ENCODE measurements at regions not wholly inside any gene's neighbourhood (a gene's known extent, or its start where the extent isn't known, plus 50 kb on each side); places are given as distances from the start of the nearest gene placed in this dataset.

DNA sequence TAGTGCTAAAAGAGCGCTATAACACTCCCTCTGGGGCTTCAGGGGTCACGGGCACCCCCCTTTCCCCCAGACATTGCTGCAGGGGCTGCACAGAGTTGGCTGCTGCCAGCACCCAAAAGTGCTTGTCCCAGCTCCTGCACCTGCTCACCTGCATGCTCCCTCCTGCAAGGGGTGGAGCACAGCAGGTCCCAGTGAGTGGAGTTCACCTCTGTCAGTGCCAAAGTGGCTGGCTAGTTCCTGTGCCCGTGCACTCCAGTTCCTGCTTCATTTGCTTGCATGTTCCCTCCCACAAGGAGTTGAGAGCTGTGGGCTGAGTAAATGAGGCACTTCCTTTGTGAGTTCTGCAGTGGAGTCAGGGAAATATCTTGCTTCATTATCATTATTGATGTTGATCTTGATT lies 476.9 kb downstream of the SQOR start:
- Histone ChIP-seq H3K36me3 (ENCODE audit: control insufficient read depth, insufficient read depth, low read length, severe bottlenecking) (no peaks in the 10 kb centered on the region), H3K27me3 (replicated peaks; ENCODE audit: control insufficient read depth, insufficient read depth, low read length) (no peaks in the 10 kb centered on the region), H3K9me3 (ENCODE audit: control insufficient read depth, low read length) (peaks cover 3% of the 10 kb centered on the region), H3K4me1 (ENCODE audit: control insufficient read depth, insufficient read depth, low read length) (no peaks in the 10 kb centered on the region), H3K4me3 (ENCODE audit: low read length) (no peak overlapping the region), H3K9ac (ENCODE audit: low read length) (no peak overlapping the region)
- DNase-seq (ENCODE audit: low read depth): no peak

DNA sequence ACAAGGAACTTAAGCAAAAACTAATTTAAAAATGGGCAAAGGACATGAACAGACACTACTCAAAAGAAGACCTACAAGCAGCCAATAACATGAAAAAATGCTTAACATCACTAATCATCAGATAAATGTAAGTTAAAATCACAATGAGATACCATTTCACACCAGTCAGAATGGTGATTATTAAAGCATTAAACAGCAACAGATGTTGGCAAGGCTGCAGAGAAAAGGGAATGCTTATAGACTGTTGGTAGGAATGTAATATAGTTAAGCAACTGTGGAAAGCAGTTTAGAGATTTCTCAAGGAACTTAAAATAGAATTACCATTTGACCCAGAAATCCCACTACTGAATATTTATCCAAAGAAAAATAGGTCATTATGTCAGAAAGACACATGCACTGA lies 482.2 kb downstream of the SQOR start:
- Histone ChIP-seq H3K27me3 (replicated peaks; ENCODE audit: control insufficient read depth, insufficient read depth, low read length) (no peaks in the 10 kb centered on the region), H3K36me3 (ENCODE audit: control insufficient read depth, insufficient read depth, low read length, severe bottlenecking) (no peaks in the 10 kb centered on the region), H3K9ac (ENCODE audit: low read length) (no peak overlapping the region), H3K4me3 (ENCODE audit: low read length) (no peak overlapping the region), H3K4me1 (ENCODE audit: control insufficient read depth, insufficient read depth, low read length) (no peaks in the 10 kb centered on the region), H3K9me3 (ENCODE audit: control insufficient read depth, low read length) (peaks cover 3% of the 10 kb centered on the region)
- no peak for DNase-seq (ENCODE audit: low read depth)

- H3K36me3 ChIP-seq (ENCODE audit: control insufficient read depth, insufficient read depth, low read length, severe bottlenecking): no peaks in the 10 kb centered on the region
- H3K27me3 ChIP-seq (replicated peaks; ENCODE audit: control insufficient read depth, insufficient read depth, low read length): no peaks in the 10 kb centered on the region
- H3K4me3 ChIP-seq (ENCODE audit: low read length): no peak overlapping the region
- DNase-seq (ENCODE audit: low read depth): no peak
- no peaks in the 10 kb centered on the region for H3K4me1 ChIP-seq (ENCODE audit: control insufficient read depth, insufficient read depth, low read length)
- H3K9ac ChIP-seq (ENCODE audit: low read length): no peak overlapping the region
- peaks cover 9% of the 10 kb centered on the region for H3K9me3 ChIP-seq (ENCODE audit: control insufficient read depth, low read length)
Measured at GRCh38 chr15:46120713-46121112, 485.9 kb downstream of the SQOR start.

DNA sequence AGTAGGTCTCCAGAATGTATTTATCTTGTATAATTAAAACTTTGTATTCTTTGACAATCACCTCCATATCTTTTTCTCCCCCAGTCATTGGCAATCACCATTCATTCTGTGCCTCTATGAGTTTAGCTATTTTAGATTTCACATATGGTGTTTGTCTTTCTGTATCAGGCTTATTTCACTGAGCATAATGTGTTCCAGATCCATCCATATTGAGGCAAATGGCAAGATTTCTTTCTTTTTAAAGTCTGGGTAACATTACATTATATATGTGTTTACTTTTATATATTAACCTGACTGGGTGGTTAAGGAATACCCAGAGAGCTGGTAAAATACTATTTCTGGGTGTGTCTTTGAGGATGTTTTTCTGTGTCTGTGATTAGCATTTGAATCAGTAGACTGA lies 486.6 kb downstream of the SQOR start:
- no peaks in the 10 kb centered on the region for H3K36me3 ChIP-seq (ENCODE audit: control insufficient read depth, insufficient read depth, low read length, severe bottlenecking)
- H3K4me1 ChIP-seq (ENCODE audit: control insufficient read depth, insufficient read depth, low read length): no peaks in the 10 kb centered on the region
- H3K4me3 ChIP-seq (ENCODE audit: low read length): no peak overlapping the region
- H3K9me3 ChIP-seq (ENCODE audit: control insufficient read depth, low read length): peaks cover 9% of the 10 kb centered on the region
- DNase-seq (ENCODE audit: low read depth): no peak
- no peak overlapping the region for H3K9ac ChIP-seq (ENCODE audit: low read length)
- H3K27me3 ChIP-seq (replicated peaks; ENCODE audit: control insufficient read depth, insufficient read depth, low read length): no peaks in the 10 kb centered on the region

GRCh38 chr15:46126581-46126980 lies 491.8 kb downstream of the SQOR start:
- no peak overlapping the region for H3K9ac ChIP-seq (ENCODE audit: low read length)
- no peaks in the 10 kb centered on the region for H3K4me1 ChIP-seq (ENCODE audit: control insufficient read depth, insufficient read depth, low read length)
- H3K36me3 ChIP-seq (ENCODE audit: control insufficient read depth, insufficient read depth, low read length, severe bottlenecking): no peaks in the 10 kb centered on the region
- no peak overlapping the region for H3K4me3 ChIP-seq (ENCODE audit: low read length)
- H3K27me3 ChIP-seq (replicated peaks; ENCODE audit: control insufficient read depth, insufficient read depth, low read length): no peaks in the 10 kb centered on the region
- H3K9me3 ChIP-seq (ENCODE audit: control insufficient read depth, low read length): peaks cover 13% of the 10 kb centered on the region
- DNase-seq (ENCODE audit: low read depth): no peak

- H3K9me3 ChIP-seq (ENCODE audit: control insufficient read depth, low read length): peaks cover 13% of the 10 kb centered on the region
- no peaks in the 10 kb centered on the region for H3K36me3 ChIP-seq (ENCODE audit: control insufficient read depth, insufficient read depth, low read length, severe bottlenecking)
- H3K4me3 ChIP-seq (ENCODE audit: low read length): no peak overlapping the region
Measured at GRCh38 chr15:46127361-46127874, 492.6 kb downstream of the SQOR start.

GRCh38 chr15:46129145-46129544 lies 494.3 kb downstream of the SQOR start:
- Histone ChIP-seq H3K4me3 (ENCODE audit: low read length) (no peak overlapping the region), H3K27me3 (replicated peaks; ENCODE audit: control insufficient read depth, insufficient read depth, low read length) (no peaks in the 10 kb centered on the region), H3K9me3 (ENCODE audit: control insufficient read depth, low read length) (peaks cover 6% of the 10 kb centered on the region), H3K36me3 (ENCODE audit: control insufficient read depth, insufficient read depth, low read length, severe bottlenecking) (no peaks in the 10 kb centered on the region), H3K4me1 (ENCODE audit: control insufficient read depth, insufficient read depth, low read length) (no peaks in the 10 kb centered on the region), H3K9ac (ENCODE audit: low read length) (no peak overlapping the region)
- no peak for DNase-seq (ENCODE audit: low read depth)

More at GRCh38 chr15:46127361-46127874, 492.6 kb downstream of the SQOR start:
- DNase-seq (ENCODE audit: low read depth): no peak
- Histone ChIP-seq H3K27me3 (replicated peaks; ENCODE audit: control insufficient read depth, insufficient read depth, low read length) (no peaks in the 10 kb centered on the region), H3K4me1 (ENCODE audit: control insufficient read depth, insufficient read depth, low read length) (no peaks in the 10 kb centered on the region), H3K9ac (ENCODE audit: low read length) (no peak overlapping the region)

GRCh38 chr15:46131876-46132275 lies 497.0 kb downstream of the SQOR start:
- DNase-seq (ENCODE audit: low read depth): no peak
- Histone ChIP-seq H3K27me3 (replicated peaks; ENCODE audit: control insufficient read depth, insufficient read depth, low read length) (no peaks in the 10 kb centered on the region), H3K36me3 (ENCODE audit: control insufficient read depth, insufficient read depth, low read length, severe bottlenecking) (no peaks in the 10 kb centered on the region), H3K9ac (ENCODE audit: low read length) (no peak overlapping the region), H3K9me3 (ENCODE audit: control insufficient read depth, low read length) (peaks cover 22% of the 10 kb centered on the region), H3K4me1 (ENCODE audit: control insufficient read depth, insufficient read depth, low read length) (no peaks in the 10 kb centered on the region), H3K4me3 (ENCODE audit: low read length) (no peak overlapping the region)

GRCh38 chr15:46137443-46137842 lies 502.6 kb downstream of the SQOR start:
- Histone ChIP-seq H3K4me3 (ENCODE audit: low read length) (no peak overlapping the region), H3K9ac (ENCODE audit: low read length) (no peak overlapping the region), H3K36me3 (ENCODE audit: control insufficient read depth, insufficient read depth, low read length, severe bottlenecking) (no peaks in the 10 kb centered on the region), H3K9me3 (ENCODE audit: control insufficient read depth, low read length) (peaks cover 18% of the 10 kb centered on the region), H3K4me1 (ENCODE audit: control insufficient read depth, insufficient read depth, low read length) (no peaks in the 10 kb centered on the region), H3K27me3 (replicated peaks; ENCODE audit: control insufficient read depth, insufficient read depth, low read length) (no peaks in the 10 kb centered on the region)
- DNase-seq (ENCODE audit: low read depth): no peak

GRCh38 chr15:46146002-46146401 lies 511.2 kb downstream of the SQOR start:
- H3K9ac ChIP-seq (ENCODE audit: low read length): no peak overlapping the region
- no peaks in the 10 kb centered on the region for H3K27me3 ChIP-seq (replicated peaks; ENCODE audit: control insufficient read depth, insufficient read depth, low read length)
- H3K4me3 ChIP-seq (ENCODE audit: low read length): no peak overlapping the region
- no peaks in the 10 kb centered on the region for H3K36me3 ChIP-seq (ENCODE audit: control insufficient read depth, insufficient read depth, low read length, severe bottlenecking)
- no peaks in the 10 kb centered on the region for H3K4me1 ChIP-seq (ENCODE audit: control insufficient read depth, insufficient read depth, low read length)
- no peak for DNase-seq (ENCODE audit: low read depth)
- H3K9me3 ChIP-seq (ENCODE audit: control insufficient read depth, low read length): no peaks in the 10 kb centered on the region

GRCh38 chr15:46146915-46147314 lies 512.1 kb downstream of the SQOR start:
- H3K4me3 ChIP-seq (ENCODE audit: low read length): no peak overlapping the region

DNA sequence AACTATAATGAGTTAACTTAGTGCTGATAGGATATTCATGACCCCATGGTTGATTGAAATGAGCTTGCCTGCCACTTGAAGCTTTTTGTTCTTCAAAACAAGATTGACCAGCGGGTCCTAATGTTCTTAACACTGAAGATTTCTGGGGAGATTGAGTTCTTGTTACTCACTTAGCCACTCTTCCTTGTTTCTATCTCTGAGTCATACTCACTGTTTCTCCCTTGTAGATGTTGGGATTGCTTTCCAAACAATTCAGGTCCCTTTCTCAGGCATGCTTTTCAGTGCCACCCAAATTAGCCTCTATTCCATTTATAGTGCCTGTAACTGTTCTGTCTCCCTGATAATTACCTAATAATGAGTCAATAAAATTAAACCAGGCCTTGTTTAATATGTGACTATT lies 517.0 kb downstream of the SQOR start:
- H3K36me3 ChIP-seq (ENCODE audit: control insufficient read depth, insufficient read depth, low read length, severe bottlenecking): no peaks in the 10 kb centered on the region
- H3K4me3 ChIP-seq (ENCODE audit: low read length): no peak overlapping the region
- no peak for DNase-seq (ENCODE audit: low read depth)
- no peak overlapping the region for H3K9ac ChIP-seq (ENCODE audit: low read length)
- no peaks in the 10 kb centered on the region for H3K4me1 ChIP-seq (ENCODE audit: control insufficient read depth, insufficient read depth, low read length)
- no peaks in the 10 kb centered on the region for H3K27me3 ChIP-seq (replicated peaks; ENCODE audit: control insufficient read depth, insufficient read depth, low read length)
- H3K9me3 ChIP-seq (ENCODE audit: control insufficient read depth, low read length): no peaks in the 10 kb centered on the region

More at GRCh38 chr15:46146915-46147314, 512.1 kb downstream of the SQOR start:
- H3K36me3 ChIP-seq (ENCODE audit: control insufficient read depth, insufficient read depth, low read length, severe bottlenecking): no peaks in the 10 kb centered on the region
- no peaks in the 10 kb centered on the region for H3K4me1 ChIP-seq (ENCODE audit: control insufficient read depth, insufficient read depth, low read length)
- no peak overlapping the region for H3K9ac ChIP-seq (ENCODE audit: low read length)
- no peak for DNase-seq (ENCODE audit: low read depth)
- no peaks in the 10 kb centered on the region for H3K9me3 ChIP-seq (ENCODE audit: control insufficient read depth, low read length)
- H3K27me3 ChIP-seq (replicated peaks; ENCODE audit: control insufficient read depth, insufficient read depth, low read length): no peaks in the 10 kb centered on the region

Measured in adipocyte (in vitro differentiated cells).